Activated CD4-positive, alpha-beta memory T cell treated with anti-CD3 and anti-CD28 coated beads for 36 hours (primary cell): ENCODE measurements at regions not wholly inside any gene's neighbourhood (a gene's known extent, or its start where the extent isn't known, plus 50 kb on each side); places are given as distances from the start of the nearest gene placed in this dataset.

ENCODE experiments used
- CTCF ChIA-PET: fragments of 350-600 bp; sonication (Branson Sonifier 250); formaldehyde crosslinking; loops from one replicate; lab custom pipeline; 2021; ENCODE audit warnings: antibody characterized with exemption, inconsistent platforms; lab: Charles Lee
- POLR2A ChIA-PET: fragments of 350-600 bp; sonication (Branson Sonifier 250); formaldehyde crosslinking; loops from one replicate; lab custom pipeline; 2021; ENCODE audit warnings: antibody characterized with exemption; lab: Charles Lee
- DNase-seq: peaks from one replicate; pipeline ENCODE4 v3.0.0-alpha.2; 2020
- H3K27ac Mint-ChIP-seq: one replicate; pipeline ENCODE4 v1.8.0; 2021; ENCODE audit warnings: mixed read lengths
- H3K27me3 Mint-ChIP-seq: one replicate; pipeline ENCODE4 v1.8.0; 2021; ENCODE audit warnings: mixed read lengths
- H3K36me3 Mint-ChIP-seq: one replicate; pipeline ENCODE4 v1.8.0; 2021; ENCODE audit warnings: mixed read lengths
- H3K4me1 Mint-ChIP-seq: one replicate; pipeline ENCODE4 v1.8.0; 2021; ENCODE audit warnings: low read depth, mixed read lengths
- H3K4me3 Mint-ChIP-seq: one replicate; pipeline ENCODE4 v1.8.0; 2021; ENCODE audit warnings: mild to moderate bottlenecking, mixed read lengths
- H3K9me3 Mint-ChIP-seq: one replicate; pipeline ENCODE4 v1.8.0; 2021; ENCODE audit warnings: mixed read lengths
- intact Hi-C: fragments of 100-400 bp; cut with micrococcal nuclease; formaldehyde crosslinking; loops from one replicate; pipeline ENCODE4 v1.15.1; 2023

- no peaks in the 10 kb centered on the region for H3K27me3 Mint-ChIP-seq
- H3K9me3 Mint-ChIP-seq = peaks cover 4% of the 10 kb centered on the region
- no peak overlapping the region for H3K27ac Mint-ChIP-seq
- H3K36me3 Mint-ChIP-seq = no peaks in the 10 kb centered on the region
- H3K4me3 Mint-ChIP-seq = no peak overlapping the region
- H3K4me1 Mint-ChIP-seq = no peaks in the 10 kb centered on the region
- no peak for DNase-seq
- intact Hi-C loops = no loop called here
- POLR2A ChIA-PET = no interaction called here
- CTCF ChIA-PET = no interaction called here
Measured at GRCh38 chr4:96703265-96703664, 863.4 kb downstream of the PDHA2 start.

- intact Hi-C loops = no loop called here
- POLR2A ChIA-PET = no interaction called here
Measured at GRCh38 chr4:96708766-96709165, 868.9 kb downstream of the PDHA2 start.

GRCh38 chr4:96713271-96713850 lies 873.5 kb downstream of the PDHA2 start:
- Mint-ChIP-seq H3K4me1 (no peaks in the 10 kb centered on the region), H3K27me3 (no peaks in the 10 kb centered on the region), H3K36me3 (no peaks in the 10 kb centered on the region), H3K4me3 (no peak overlapping the region), H3K27ac (no peak overlapping the region), H3K9me3 (no peaks in the 10 kb centered on the region)
- POLR2A ChIA-PET = no interaction called here
- no peak for DNase-seq
- CTCF ChIA-PET = no interaction called here
- intact Hi-C loops = no loop called here

More at GRCh38 chr4:96708766-96709165, 868.9 kb downstream of the PDHA2 start:
- Mint-ChIP-seq H3K4me1 (no peaks in the 10 kb centered on the region), H3K27ac (no peak overlapping the region), H3K27me3 (no peaks in the 10 kb centered on the region), H3K4me3 (no peak overlapping the region), H3K36me3 (no peaks in the 10 kb centered on the region), H3K9me3 (peaks cover 2% of the 10 kb centered on the region)
- no peak for DNase-seq
- CTCF ChIA-PET = no interaction called here

GRCh38 chr4:96729641-96730040 lies 889.7 kb downstream of the PDHA2 start:
- POLR2A ChIA-PET = no interaction called here
- CTCF ChIA-PET = no interaction called here
- intact Hi-C loops = no loop called here
- DNase-seq = no peak
- no peak overlapping the region for H3K27ac Mint-ChIP-seq
- H3K4me1 Mint-ChIP-seq = no peaks in the 10 kb centered on the region
- H3K27me3 Mint-ChIP-seq = no peaks in the 10 kb centered on the region
- H3K4me3 Mint-ChIP-seq = no peak overlapping the region
- H3K36me3 Mint-ChIP-seq = no peaks in the 10 kb centered on the region
- peaks cover 6% of the 10 kb centered on the region for H3K9me3 Mint-ChIP-seq

- Mint-ChIP-seq H3K27me3 (no peaks in the 10 kb centered on the region), H3K27ac (no peak overlapping the region), H3K4me1 (no peaks in the 10 kb centered on the region), H3K4me3 (no peak overlapping the region), H3K36me3 (no peaks in the 10 kb centered on the region), H3K9me3 (peaks cover 10% of the 10 kb centered on the region)
- POLR2A ChIA-PET = no interaction called here
- CTCF ChIA-PET = no interaction called here
- intact Hi-C loops = no loop called here
- no peak for DNase-seq
Measured at GRCh38 chr4:96730432-96730831, 890.5 kb downstream of the PDHA2 start.

- no peaks in the 10 kb centered on the region for H3K36me3 Mint-ChIP-seq
- no peak overlapping the region for H3K4me3 Mint-ChIP-seq
- H3K9me3 Mint-ChIP-seq = peaks cover 11% of the 10 kb centered on the region
- intact Hi-C loops = no loop called here
- CTCF ChIA-PET = no interaction called here
- no peak for DNase-seq
- H3K27ac Mint-ChIP-seq = no peak overlapping the region
- no peaks in the 10 kb centered on the region for H3K27me3 Mint-ChIP-seq
- POLR2A ChIA-PET = no interaction called here
- no peaks in the 10 kb centered on the region for H3K4me1 Mint-ChIP-seq
Measured at GRCh38 chr4:96736352-96736889, 896.5 kb downstream of the PDHA2 start.

GRCh38 chr4:96739101-96739500 lies 899.2 kb downstream of the PDHA2 start:
- Mint-ChIP-seq H3K27ac (no peak overlapping the region), H3K9me3 (peaks cover 13% of the 10 kb centered on the region), H3K4me3 (no peak overlapping the region), H3K27me3 (no peaks in the 10 kb centered on the region), H3K36me3 (no peaks in the 10 kb centered on the region), H3K4me1 (no peaks in the 10 kb centered on the region)
- ChIA-PET CTCF (no interaction called here), POLR2A (no interaction called here)
- intact Hi-C loops = no loop called here
- DNase-seq = no peak

GRCh38 chr4:96742332-96743014 lies 902.6 kb downstream of the PDHA2 start:
- intact Hi-C loops = no loop called here
- no peak for DNase-seq
- Mint-ChIP-seq H3K9me3 (peaks cover 6% of the 10 kb centered on the region), H3K27ac (no peak overlapping the region), H3K4me3 (no peak overlapping the region), H3K36me3 (no peaks in the 10 kb centered on the region), H3K27me3 (no peaks in the 10 kb centered on the region), H3K4me1 (no peaks in the 10 kb centered on the region)
- POLR2A ChIA-PET = no interaction called here
- CTCF ChIA-PET = no interaction called here

- CTCF ChIA-PET = no interaction called here
- Mint-ChIP-seq H3K27me3 (no peaks in the 10 kb centered on the region), H3K9me3 (peaks cover 8% of the 10 kb centered on the region), H3K36me3 (no peaks in the 10 kb centered on the region), H3K4me3 (no peak overlapping the region), H3K27ac (no peak overlapping the region), H3K4me1 (no peaks in the 10 kb centered on the region)
- intact Hi-C loops = no loop called here
- no peak for DNase-seq
- POLR2A ChIA-PET = no interaction called here
Measured at GRCh38 chr4:96744676-96745075, 904.8 kb downstream of the PDHA2 start.

- ChIA-PET CTCF (no interaction called here), POLR2A (no interaction called here)
- no peaks in the 10 kb centered on the region for H3K36me3 Mint-ChIP-seq
- H3K27ac Mint-ChIP-seq = no peak overlapping the region
- peaks cover 9% of the 10 kb centered on the region for H3K9me3 Mint-ChIP-seq
- H3K4me3 Mint-ChIP-seq = no peak overlapping the region
- H3K4me1 Mint-ChIP-seq = no peaks in the 10 kb centered on the region
- intact Hi-C loops = no loop called here
- H3K27me3 Mint-ChIP-seq = no peaks in the 10 kb centered on the region
- no peak for DNase-seq
Measured at GRCh38 chr4:96753216-96753615, 913.3 kb downstream of the PDHA2 start.

GRCh38 chr4:96755569-96756484 lies 915.9 kb downstream of the PDHA2 start:
- no peaks in the 10 kb centered on the region for H3K27me3 Mint-ChIP-seq
- intact Hi-C loops = no loop called here
- no peak overlapping the region for H3K4me3 Mint-ChIP-seq
- ChIA-PET POLR2A (no interaction called here), CTCF (no interaction called here)
- no peaks in the 10 kb centered on the region for H3K36me3 Mint-ChIP-seq
- H3K4me1 Mint-ChIP-seq = no peaks in the 10 kb centered on the region
- H3K9me3 Mint-ChIP-seq = no peaks in the 10 kb centered on the region
- DNase-seq = no peak
- no peak overlapping the region for H3K27ac Mint-ChIP-seq

GRCh38 chr4:96756584-96756983 lies 916.7 kb downstream of the PDHA2 start:
- H3K9me3 Mint-ChIP-seq = no peaks in the 10 kb centered on the region
- DNase-seq = no peak
- H3K4me3 Mint-ChIP-seq = no peak overlapping the region
- H3K27me3 Mint-ChIP-seq = no peaks in the 10 kb centered on the region
- intact Hi-C loops = no loop called here
- H3K36me3 Mint-ChIP-seq = no peaks in the 10 kb centered on the region
- ChIA-PET POLR2A (no interaction called here), CTCF (no interaction called here)
- no peak overlapping the region for H3K27ac Mint-ChIP-seq
- no peaks in the 10 kb centered on the region for H3K4me1 Mint-ChIP-seq
